HG03095 (cell line): ENCODE measurements at regions not wholly inside any gene's neighbourhood (a gene's known extent, or its start where the extent isn't known, plus 50 kb on each side); places are given as distances from the start of the nearest gene placed in this dataset.
"Not testable (repeated sequence)": the region's sequence is repeated elsewhere in the genome, so short reads cannot be mapped to it uniquely, and the experiment has no call there.

Source experiments
- ATAC-seq: cut with Tn5 transposase; IDR thresholded peaks from one replicate; pipeline ENCODE4 v1.9.1; 2021; ENCODE audit warnings: moderate library complexity; ENCODE audit not compliant: unreplicated experiment

DNA sequence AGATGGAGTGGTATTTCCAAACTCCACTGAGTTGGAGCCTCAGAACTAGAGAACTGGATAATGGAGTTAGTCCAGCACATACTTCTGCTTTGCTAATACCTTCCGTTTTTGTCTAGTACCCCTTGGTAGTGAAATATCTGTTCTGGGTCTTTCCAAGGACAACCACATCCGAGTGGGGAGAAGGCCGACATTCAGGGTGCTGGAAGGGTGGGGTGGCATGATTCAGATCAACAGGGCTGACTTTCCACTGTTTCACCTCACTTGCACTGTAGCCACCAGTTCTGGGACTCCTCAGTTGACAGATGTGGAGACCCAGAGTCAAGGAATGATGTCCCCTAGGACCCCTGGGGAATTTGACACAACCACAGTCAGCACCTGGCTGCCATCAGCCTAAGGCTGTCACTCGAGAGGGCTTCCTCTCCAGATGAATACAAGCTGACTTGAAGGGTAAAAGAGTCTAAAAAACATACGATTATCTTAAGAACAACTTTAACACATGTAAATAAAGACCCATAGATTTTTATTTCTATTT, 84.8 kb upstream of the HNF1B start:
- peak; percentile 38 for ATAC-seq

DNA sequence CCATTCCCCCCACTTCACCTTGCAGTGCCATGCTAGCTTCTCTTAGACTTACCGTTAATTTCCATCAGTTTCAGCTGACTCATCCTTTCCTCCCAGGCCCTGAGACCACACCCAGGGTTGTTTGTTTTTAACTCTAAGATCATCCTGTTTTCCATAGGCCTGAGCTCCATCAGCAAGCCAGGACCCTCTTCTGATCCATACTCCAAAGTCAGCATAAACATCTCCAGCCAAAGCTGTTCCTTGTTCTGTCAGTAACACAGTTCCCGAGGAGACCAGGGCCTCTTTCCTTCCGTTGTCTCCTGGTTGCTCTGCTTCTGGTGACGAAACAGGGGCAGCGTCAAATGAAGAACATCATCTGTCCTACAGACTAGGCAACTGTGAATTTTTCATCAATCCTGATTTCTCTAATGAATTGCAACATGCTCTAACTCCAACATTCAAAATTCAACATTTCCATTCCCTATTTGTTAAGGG, 83.8 kb upstream of the HNF1B start:
- no peak for ATAC-seq

DNA sequence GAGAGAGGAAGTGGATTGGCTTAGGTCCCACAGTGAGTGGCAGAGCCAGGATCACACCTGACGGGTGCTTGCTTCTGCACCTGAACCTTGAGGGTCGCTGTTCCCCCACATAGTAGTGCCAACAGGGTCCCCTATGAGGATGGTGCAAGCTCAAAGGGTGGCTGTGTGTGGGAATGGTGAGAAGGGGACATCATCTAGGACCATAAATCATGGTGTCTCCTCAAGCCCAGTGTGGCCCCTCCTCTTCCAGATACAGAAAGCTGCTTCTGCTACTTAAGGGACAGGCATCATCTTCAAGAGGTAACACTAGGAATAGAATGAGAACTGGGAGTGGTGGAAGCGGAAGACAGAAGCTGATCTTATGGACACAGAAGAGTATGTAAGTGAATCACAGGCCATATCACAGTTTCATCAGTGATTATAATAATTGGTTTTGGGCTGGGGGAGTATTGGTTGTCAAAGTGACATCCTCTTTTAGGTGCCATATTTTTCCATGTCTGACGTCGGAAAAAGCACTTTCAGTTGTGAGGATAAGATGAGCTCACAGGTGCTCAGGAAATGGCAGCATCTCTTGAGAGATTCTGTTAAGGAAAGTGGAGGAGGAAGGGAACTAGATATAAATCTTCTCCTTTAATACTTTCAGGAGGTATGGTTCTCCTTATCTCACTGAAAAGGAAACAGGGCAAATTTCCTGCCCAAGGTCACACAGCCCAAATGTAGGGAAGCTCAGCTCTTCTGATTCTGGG, 83.2 kb upstream of the HNF1B start:
- ATAC-seq = no peak

DNA sequence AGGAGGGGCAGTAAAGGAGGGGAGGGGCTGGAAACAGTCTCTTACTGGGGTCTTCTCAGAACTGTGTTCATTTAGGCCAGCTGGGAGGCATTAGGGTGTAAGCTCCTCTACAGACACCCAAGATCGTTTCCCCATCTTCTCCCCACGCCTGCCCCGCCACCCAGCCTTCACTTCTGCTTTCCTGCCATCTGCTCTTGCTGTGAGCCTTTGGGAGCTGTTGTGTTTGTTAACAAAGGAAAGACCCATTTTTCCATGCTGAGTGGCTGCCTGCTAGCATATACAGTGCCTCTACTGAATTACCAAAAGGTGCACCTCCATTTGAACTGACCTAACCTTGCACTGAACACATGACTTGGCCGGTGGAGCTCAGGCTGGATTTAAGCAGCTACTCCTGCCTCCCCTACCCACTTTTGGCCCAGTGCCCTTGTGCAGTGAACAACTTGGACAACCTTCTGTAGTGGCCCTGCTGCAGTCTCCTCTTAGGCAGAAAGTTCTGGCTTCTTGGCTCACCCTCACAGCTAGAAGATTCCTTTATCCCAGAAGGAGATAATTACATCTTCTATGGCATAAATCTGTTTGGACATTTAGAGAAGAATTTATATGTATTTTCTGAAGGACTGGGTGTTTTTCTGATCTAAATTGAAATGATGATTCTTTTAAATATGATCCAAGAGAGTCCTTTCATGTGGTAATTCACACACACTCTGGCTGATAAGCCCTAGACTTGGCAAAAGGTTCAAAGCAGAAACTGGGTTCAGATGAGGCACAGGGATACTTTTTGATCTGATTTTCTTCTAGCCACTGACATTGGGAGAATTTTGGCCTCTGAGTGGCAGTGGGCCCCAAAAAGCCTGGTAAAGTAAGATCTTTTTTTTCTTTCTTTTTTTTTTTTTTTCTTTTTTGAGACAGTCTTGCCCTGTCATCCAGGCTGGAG, 81.9 kb upstream of the HNF1B start:
- ATAC-seq = no peak

DNA sequence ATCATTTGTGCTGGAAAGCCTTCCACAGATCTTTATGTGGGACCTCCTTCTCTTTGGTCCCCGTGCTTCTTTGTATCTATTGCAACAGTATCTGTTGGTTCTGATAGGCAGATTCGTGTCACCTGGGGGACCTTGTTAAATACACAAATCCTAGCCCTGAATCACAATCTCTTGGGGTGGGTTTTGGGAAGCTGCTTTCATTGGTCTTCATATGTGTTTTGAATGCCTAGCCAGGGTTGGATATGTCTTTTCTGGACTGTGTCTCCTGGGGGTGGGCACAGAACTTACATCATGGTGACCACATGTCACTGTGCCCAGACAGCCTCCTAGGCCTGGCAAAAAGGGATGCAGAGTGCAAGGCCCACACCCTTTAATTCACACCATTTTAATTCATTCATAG, 81.0 kb upstream of the HNF1B start:
- no peak for ATAC-seq

DNA sequence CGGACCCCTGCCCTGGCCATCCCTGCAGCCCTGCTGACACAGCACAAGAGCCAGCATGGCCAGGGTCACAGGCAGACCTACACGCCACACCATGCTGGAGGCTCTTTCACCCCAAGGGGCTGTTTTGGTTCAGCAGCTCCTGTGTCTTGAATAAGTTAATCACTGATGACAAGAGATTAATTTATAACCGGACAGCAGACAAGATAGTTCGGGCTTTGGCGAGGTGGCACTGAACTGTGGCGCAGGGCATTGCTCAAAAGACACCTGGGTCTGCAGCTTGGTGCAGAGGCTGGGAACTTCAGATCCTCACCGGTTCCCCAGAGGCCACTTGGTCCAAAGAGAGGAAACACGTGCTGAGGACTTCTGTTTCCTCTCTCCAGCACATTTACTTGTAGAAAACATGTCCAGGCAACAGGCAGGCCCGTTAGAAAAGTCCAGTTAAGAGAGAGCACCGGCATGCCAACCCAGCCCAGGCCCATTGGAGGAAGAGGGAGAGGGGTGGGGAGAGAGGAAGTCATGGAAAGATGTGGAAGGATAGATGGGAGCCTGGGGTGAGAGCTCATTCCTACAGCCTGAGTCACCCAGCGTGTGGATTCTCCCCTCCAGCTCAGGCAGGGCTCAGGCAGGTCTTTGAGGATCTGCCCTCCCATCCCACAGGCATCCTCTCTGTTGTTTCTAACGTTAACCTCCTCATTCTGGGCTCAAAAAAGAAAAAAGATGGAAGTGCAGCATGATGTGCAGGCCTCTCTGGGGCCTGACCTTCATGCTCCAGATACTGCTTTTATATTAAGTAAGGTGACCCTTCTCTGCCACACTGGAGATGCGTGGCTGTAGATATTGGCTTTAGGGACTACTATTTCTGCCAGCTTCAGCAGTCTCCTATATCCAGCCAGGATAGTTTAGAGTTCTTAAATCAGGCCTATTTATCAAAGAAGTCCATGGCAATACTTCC, 80.0 kb upstream of the HNF1B start:
- no peak for ATAC-seq

DNA sequence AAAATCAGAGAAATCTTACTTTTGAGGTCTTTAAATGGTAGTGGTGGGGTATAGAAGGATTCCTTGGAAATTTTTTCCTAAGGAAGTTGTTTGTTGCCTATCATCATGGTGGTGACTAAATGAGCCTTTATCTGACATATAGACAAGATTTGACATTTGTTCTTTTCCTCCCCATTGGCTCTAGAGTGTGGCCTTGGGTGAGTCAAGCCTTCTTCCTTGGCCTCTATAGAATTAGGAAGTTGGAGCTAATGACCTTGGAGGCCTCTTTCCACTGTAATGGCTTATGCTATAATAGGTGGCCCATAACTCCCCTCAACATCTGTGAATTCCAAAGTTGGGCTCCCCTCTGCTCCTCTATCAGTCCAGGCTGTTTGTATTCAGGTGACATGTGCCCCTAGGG, 79.1 kb upstream of the HNF1B start:
- ATAC-seq = no peak

DNA sequence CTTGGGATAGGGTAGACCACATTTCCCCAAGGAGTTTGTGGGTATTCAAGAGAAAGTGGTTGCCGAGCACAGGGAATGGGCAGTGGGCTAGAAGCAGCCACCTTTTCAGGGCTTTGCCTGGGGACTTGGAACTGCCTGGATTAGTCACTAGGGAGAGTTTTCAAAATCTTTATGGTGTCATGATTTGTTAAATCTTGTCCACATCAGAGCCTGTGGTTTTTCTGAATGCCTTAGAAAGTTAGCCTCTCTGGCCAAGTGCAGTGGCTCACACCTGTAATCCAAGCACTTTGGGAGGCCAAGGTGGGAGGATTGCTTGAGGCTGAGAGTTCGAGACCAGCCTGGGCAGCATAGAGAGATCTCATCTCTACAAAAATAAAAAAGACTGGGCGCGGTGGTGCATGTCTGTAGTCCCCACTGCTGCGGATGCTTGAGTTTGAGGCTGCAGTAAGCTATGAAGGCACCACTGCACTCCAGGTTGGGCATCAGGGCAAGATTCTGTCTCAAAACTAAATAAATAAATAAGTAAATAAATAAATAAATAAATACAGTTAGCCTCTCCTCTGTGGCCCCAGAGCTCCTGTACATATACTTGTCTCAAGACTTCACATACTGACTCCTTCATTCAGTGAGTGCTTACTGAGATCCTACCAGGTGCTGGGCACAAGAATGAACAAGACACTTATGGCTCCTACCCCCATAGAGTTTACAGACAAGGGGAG, 76.3 kb upstream of the HNF1B start:
- ATAC-seq = no peak

DNA sequence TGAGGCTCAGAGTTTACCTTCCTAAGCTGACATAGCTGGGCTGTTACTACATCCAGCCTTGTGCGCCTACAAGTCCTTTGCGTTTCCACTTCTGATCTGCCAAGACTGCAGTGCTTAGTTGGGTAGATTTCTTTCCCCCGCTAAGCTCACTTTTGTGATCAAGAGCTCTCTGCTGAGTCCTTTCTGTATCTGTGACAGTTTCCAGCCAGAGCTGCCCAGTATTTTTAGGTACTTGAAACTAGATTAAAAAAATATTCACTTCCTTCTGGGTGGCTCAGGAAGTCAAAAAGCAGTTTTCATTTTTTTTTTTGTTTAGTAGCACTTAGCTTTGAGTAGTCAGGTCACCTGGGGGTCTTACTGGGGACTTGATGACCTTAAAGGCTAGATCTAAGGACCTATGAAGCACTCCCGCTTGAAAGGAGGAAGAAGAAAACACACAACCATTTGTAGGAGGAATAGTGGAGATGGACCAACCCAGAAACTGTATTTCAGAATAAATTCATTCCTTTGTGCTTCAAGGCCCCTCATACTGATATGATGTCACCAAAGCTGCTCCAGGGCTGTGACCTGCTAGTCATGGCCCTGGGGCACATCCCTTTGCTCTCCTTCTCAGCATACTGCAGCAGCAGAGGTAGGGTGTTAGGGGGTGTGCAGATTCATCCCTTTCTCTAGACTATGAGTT, 75.6 kb upstream of the HNF1B start:
- ATAC-seq = no peak

DNA sequence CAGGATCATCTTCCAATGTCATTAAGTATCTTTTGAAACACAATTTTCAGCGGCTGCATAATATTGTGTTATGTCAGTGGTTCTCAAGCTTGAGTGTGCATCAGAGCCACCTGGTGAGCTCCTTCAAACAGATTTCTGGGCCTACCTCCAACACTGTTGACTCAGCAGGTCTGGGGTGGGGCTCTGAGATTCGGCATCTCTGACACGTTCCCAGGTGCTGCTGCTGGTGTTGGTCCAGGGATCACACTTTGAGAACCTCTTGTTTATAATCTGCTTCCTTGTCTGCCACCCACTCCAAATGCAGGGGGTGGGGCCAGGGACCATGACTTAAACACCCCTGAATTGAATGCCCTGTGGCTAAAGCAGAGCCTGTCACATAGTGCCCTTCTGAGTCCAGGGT, 73.8 kb upstream of the HNF1B start:
- no peak for ATAC-seq

DNA sequence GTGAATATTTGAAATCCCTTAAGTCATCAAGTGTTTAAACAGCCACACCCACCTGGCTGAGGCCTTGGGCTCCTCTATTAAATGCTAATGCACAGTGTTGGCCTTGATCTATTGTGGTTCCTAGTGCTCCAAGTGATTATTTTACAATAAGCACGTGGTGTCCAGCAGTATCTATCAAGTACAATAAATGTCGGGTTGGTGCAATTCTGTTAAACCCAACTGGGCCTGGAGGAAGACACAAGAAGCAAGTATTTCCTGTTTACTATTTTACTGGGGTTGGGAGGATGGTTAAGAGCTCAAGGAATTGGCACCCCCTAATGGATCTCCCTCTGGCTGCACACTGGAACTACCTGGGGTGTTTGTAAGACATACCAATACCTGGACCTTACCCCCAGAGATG, 72.1 kb upstream of the HNF1B start:
- ATAC-seq = no peak

DNA sequence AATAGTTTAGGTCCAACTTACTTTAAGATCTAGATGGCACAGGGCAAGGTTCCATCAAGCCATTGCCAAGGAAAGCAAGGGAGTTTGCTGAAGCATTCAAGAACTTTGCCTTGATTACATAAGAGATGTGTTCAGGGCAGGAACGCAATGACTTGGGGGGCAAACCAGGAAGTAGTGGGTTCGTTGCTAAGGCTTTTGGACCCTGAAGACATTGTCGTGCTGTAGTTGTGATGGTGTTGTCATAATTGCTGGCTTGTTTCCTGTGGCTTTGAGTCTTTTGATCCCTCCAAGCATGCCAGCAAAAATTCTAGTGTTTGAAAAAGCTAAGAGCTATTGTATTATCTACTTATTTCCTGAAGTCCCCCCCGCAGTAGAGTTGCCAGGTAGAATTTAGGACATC, 70.7 kb upstream of the HNF1B start:
- no peak for ATAC-seq

DNA sequence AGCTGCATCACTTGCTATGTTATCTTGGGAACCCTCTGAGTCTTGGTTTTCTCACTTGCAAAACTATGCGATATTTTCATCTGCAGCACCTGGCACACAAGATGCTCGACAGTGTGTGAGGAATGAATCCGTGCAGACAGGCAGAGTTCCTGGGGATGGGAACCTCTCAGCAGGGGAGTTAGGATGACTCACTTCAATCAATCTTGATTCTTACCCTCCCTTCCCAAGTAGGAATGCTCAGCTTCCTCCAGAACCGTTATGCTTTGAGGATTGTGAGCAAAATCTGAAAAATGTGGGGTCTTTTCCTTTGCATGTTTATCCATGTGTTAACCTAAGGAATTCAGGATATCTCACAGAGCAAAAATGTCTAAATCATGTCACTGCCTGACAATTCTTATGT, 68.9 kb upstream of the HNF1B start:
- ATAC-seq = no peak

DNA sequence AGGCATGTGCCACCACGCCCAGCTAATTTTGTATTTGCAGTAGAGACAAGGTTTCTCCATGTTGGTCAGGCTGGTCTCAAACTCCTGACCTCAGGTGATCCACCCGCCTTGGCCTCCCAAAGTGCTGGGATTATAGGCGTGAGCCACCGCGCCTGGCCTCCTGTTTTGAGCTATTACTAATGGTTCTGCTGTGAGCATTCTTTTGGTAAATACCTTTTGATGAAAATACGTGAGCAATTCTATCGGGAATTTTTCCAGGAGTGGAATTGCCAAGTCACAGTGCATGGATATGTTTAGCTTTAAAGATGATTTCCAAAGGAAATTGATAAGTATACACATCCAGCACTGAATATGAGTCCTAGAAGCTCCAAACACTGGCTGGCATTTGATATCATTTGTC, 64.0 kb upstream of the HNF1B start:
- not testable (repeated sequence) for ATAC-seq

DNA sequence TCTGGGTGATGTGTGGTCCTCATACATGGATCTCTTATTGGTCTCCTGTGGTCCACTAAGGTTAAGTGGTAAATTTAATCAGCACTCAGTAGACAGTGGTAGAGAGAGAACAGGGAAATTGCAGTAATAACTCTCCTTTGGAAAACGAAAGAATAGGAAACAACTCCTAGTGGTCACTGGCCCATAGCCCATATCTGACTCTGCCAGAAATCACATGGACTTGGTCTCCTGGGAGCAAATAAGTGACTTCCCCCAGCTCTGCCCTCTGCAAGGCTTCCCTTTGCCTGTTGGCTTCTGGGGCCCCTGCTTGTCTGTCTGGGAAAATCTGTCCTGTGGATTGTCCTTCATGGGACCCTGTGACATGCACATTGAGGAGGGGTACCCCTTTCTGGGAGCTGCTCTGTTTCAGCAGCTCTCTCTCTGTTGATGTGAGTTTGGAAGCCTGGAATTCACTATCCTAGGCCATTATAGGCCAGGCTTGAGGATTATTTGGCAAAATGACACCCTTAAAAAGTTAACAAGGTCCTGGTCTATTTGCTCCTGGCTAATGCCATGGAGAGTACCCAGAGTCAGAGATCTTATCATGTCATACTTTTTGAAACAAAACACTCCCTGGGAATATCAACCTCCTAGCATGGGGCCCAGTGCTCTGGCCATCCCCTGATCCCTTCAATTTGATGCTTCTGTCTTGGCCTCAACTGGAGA, 58.0 kb upstream of the HNF1B start:
- no peak for ATAC-seq

DNA sequence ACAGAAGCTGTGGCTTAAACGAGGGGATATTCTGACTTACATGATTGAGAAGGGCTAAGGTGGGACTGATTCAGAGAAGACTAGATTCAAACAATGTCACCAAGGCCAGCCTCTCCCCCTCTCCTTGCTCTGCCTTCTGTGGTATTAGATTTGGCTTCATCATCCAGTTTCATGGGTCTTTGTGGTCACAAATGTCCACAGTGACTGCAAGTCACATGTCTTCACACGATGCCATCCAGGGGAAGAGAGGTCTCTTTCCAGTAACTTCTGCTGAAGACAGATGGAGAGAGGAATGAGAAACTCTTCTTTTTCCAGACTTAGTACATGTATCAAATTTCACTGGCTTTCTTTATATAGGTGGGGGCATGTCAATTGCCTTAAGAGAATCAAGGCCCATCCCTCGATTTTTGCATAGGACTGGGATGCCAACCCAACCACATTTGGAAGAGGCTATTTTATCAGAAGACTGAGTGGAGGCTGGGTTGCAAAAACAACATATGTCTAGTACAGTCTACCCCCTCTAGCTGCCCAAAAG, 57.3 kb upstream of the HNF1B start:
- no peak for ATAC-seq

DNA sequence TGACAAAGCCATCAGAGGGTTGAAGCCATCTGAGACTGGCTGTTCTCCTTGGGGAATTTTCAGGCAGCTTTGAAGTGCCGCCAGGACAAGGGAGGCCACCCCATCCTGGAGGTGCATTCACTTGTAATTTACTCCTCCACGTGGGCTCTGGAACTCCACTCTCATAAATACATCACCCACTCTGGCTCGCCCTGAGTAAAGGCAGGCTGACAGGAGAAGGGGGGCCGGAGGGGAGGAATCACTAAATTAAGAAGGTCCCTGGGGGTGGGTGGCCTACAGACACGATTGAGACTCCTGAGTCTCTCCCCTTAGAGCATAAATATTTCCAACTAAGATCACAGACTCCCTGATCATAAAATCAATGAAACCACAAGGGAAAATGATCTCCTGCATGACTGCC, 56.3 kb upstream of the HNF1B start:
- no peak for ATAC-seq

DNA sequence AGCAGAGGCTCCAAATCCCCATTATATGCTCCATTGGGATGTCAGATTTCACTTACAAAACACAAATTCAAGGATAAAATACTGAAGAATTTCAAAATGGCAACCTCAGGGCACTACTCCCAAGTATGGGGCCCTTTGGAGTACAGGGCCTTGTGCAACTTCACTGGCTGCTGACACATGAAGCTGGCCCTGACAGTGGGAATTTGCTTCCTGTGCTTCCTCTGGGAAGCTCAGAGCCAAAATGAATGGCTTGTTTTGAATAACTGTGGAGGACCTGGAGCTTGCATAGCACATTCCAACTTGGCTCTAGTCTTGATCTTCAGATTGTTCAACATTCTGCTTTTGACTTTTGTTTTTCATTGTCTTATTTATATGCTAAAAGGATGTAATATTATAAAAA, 52.3 kb upstream of the HNF1B start:
- no peak for ATAC-seq

DNA sequence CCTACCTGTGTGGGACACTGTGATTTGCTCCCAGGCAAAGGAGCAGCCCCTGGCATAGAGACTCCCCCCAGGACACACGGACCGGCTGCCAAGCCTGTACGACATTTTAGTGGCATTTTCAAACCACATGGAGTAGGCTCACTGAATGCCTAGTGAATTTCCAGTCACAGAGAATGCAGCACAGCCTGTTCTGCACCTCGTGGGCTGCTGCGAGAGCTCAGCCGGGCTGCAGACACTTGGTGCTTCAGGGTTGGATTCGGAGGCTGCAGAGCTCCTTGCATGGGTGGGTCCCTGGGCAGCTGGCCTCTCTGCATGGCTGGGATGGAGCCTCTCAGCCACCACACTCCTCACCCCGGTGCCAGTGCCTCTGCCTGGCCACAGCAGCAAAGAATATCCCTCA, 51.2 kb upstream of the HNF1B start:
- ATAC-seq = no peak
